Liver (tissue), 3 donors: ENCODE measurements at regions not wholly inside any gene's neighbourhood (a gene's known extent, or its start where the extent isn't known, plus 50 kb on each side); places are given as distances from the start of the nearest gene placed in this dataset.

Experiments used
- ATF3 ChIP-seq: IDR thresholded peaks from 2 replicates; pipeline ENCODE4 v1.6.1; 2016; ENCODE audit warnings: antibody characterized with exemption
- CTCF ChIP-seq: fragments of 150-350 bp; IDR thresholded peaks from 2 replicates; pipeline ENCODE4 v1.5.1; 2017; ENCODE audit warnings: improper control_type of control experiment, low read depth, low read length; ENCODE audit not compliant: missing input control
- EGR1 ChIP-seq, 2 donors: IDR thresholded peaks; 2 replicates each; pipeline ENCODE4 v1.6.1; 2016 to 2018; ENCODE audit warnings: antibody characterized with exemption in 2 of 2, low read depth in 2 of 2
- FOXA1 ChIP-seq: IDR thresholded peaks from 2 replicates; pipeline ENCODE4 v1.6.1; 2016; ENCODE audit warnings: antibody characterized with exemption
- FOXA2 ChIP-seq: IDR thresholded peaks from 2 replicates; pipeline ENCODE4 v1.6.1; 2016; ENCODE audit warnings: antibody characterized with exemption
- GABPA ChIP-seq, 2 donors: IDR thresholded peaks in 1 of 2; conservative IDR thresholded peaks in 1 of 2; 2 replicates each; pipeline ENCODE4 v1.6.1; 2016; ENCODE audit warnings: antibody characterized with exemption in 2 of 2, mild to moderate bottlenecking in 1 of 2, moderate library complexity in 1 of 2
- JUND ChIP-seq, 2 donors: IDR thresholded peaks; 2 replicates each; pipeline ENCODE4 v1.6.1; 2016; ENCODE audit warnings: antibody characterized with exemption in 2 of 2
- MAX ChIP-seq: IDR thresholded peaks from 2 replicates; pipeline ENCODE4 v1.6.1; 2016; ENCODE audit warnings: antibody characterized with exemption
- RAD21 ChIP-seq, 2 donors: IDR thresholded peaks; 2 replicates each; pipeline ENCODE4 v1.6.1; 2016; ENCODE audit warnings: antibody characterized with exemption in 2 of 2, mild to moderate bottlenecking in 2 of 2
- REST ChIP-seq: IDR thresholded peaks from 2 replicates; pipeline ENCODE4 v1.6.1; 2016; ENCODE audit warnings: antibody characterized with exemption, mild to moderate bottlenecking
- SP1 ChIP-seq: IDR thresholded peaks from 2 replicates; pipeline ENCODE4 v1.6.1; 2018; ENCODE audit warnings: antibody characterized with exemption, mild to moderate bottlenecking
- TAF1 ChIP-seq: conservative IDR thresholded peaks from 2 replicates; pipeline ENCODE4 v1.6.1; 2016; ENCODE audit warnings: antibody characterized with exemption, mild to moderate bottlenecking
- YY1 ChIP-seq: IDR thresholded peaks from 2 replicates; pipeline ENCODE4 v1.6.1; 2016; ENCODE audit warnings: antibody characterized with exemption, mild to moderate bottlenecking
- ZBTB33 ChIP-seq: IDR thresholded peaks from 2 replicates; pipeline ENCODE4 v1.6.1; 2016; ENCODE audit warnings: antibody characterized with exemption
- donor health status: healthy.
- donor health status: healthy.

GRCh38 chr16:54347961-54348360 lies 61.4 kb upstream of the IRX3 start:
- TF ChIP-seq CTCF (no peak), REST (no peak), SP1 (no peak), EGR1 (IDR thresholded peaks at IDR 0.05; ENCODE audit: low read depth in 2 of 2) (no peak), JUND (IDR thresholded peaks at IDR 0.05) (no peak), ATF3 (no peak), MAX (no peak), FOXA2 (no peak), ZBTB33 (no peak), FOXA1 (no peak), GABPA (IDR thresholded peaks at IDR 0.05 in 1 of 2, conservative IDR thresholded peaks at IDR 0.05 in 1 of 2) (no peak), TAF1 (no peak), RAD21 (IDR thresholded peaks at IDR 0.05) (no peak), YY1 (no peak)
